Skeletal muscle tissue (tissue), 3 donors: ENCODE measurements at regions not wholly inside any gene's neighbourhood (a gene's known extent, or its start where the extent isn't known, plus 50 kb on each side); places are given as distances from the start of the nearest gene placed in this dataset.

Experiments
- H3K27ac ChIP-seq: one replicate; pipeline ENCODE4 v1.7.0; 2013; ENCODE audit warnings: mild to moderate bottlenecking, low read depth, low read length, inconsistent platforms
- H3K27me3 ChIP-seq, 3 donors: one replicate each; pipeline ENCODE4 v1.7.0; 2013; ENCODE audit warnings: low read length in 3 of 3; ENCODE audit not compliant: control insufficient read depth in 3 of 3, insufficient read depth in 3 of 3
- H3K36me3 ChIP-seq, 3 donors: one replicate each; pipeline ENCODE4 v1.7.0; 2013; ENCODE audit warnings: low read length in 3 of 3; ENCODE audit not compliant: control insufficient read depth in 3 of 3, insufficient read depth in 3 of 3
- H3K4me1 ChIP-seq, 3 donors: one replicate each; pipeline ENCODE4 v1.7.0; 2013; ENCODE audit warnings: low read length in 3 of 3, mild to moderate bottlenecking in 3 of 3; ENCODE audit not compliant: control insufficient read depth in 3 of 3, insufficient read depth in 3 of 3
- H3K4me3 ChIP-seq, 3 donors: one replicate each; pipeline ENCODE4 v1.7.0; 2013; ENCODE audit warnings: low read length in 3 of 3
- H3K9ac ChIP-seq, 3 donors: one replicate each; pipeline ENCODE4 v1.7.0; 2013; ENCODE audit warnings: low read length in 3 of 3, mild to moderate bottlenecking in 3 of 3, moderate library complexity in 2 of 3, low read depth in 1 of 3
- H3K9me3 ChIP-seq, 3 donors: one replicate each; pipeline ENCODE4 v1.7.0; 2013; ENCODE audit warnings: low read length in 3 of 3; ENCODE audit not compliant: control insufficient read depth in 3 of 3
- donor health status: Osteomylitis.

- Histone ChIP-seq H3K4me3 (no peak overlapping the region), H3K9ac (no peak overlapping the region), H3K9me3 (no peaks in the 10 kb centered on the region), H3K27me3 (no peaks in the 10 kb centered on the region), H3K27ac (no peak overlapping the region), H3K36me3 (no peaks in the 10 kb centered on the region), H3K4me1 (no peaks in the 10 kb centered on the region)
Measured at GRCh38 chr4:155565330-155565729, 101.3 kb upstream of the GUCY1A1 start.

DNA sequence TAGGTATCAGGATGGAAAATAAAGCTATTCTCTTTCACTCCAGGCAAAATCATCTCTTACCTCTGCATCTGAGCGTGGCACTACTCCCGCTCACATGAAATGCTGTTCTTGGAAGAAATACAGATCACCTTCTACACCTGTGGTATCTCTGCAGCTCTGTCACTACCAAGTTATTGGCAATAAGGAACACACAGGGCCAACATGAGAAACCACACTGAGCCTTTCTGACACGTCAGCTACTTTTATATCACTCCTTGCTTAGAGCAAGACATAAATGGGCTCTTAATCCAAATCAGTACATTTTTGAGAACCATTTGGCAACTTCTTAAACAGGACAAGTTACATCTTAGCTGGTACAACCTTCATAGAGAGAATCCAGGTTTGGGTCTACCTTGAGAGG, 101.8 kb upstream of the GUCY1A1 start:
- no peaks in the 10 kb centered on the region for H3K9me3 ChIP-seq

DNA sequence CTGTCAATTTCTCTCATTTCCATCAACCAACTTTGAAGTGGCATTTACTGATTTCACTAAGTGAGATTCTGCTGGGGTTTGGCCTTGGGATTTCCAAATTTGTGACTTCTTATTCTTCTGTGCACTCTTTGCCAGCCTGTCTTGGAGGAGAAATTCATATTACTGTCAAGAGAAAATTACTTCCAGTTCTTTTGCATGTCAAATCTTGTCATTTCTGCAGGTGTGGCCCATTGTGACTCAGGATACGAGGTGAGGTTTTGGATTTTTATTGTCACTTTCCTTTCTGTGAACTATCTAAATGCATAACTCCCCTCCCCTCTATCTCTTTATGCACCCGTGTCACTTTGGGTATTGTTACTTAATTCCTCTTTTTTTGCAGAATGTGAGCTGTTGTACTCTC, 102.6 kb upstream of the GUCY1A1 start:
- Histone ChIP-seq H3K9me3 (no peaks in the 10 kb centered on the region), H3K4me3 (no peak overlapping the region)

More for the DNA sequence above, 101.8 kb upstream of the GUCY1A1 start:
- Histone ChIP-seq H3K27me3 (no peaks in the 10 kb centered on the region), H3K36me3 (no peaks in the 10 kb centered on the region), H3K4me3 (no peak overlapping the region), H3K4me1 (no peaks in the 10 kb centered on the region), H3K27ac (no peak overlapping the region), H3K9ac (no peak overlapping the region)

GRCh38 chr4:155559915-155560314, 106.7 kb upstream of the GUCY1A1 start:
- Histone ChIP-seq H3K27me3 (no peaks in the 10 kb centered on the region), H3K36me3 (no peaks in the 10 kb centered on the region), H3K9ac (no peak overlapping the region), H3K4me1 (no peaks in the 10 kb centered on the region), H3K4me3 (no peak overlapping the region), H3K27ac (no peak overlapping the region), H3K9me3 (no peaks in the 10 kb centered on the region)

More for the DNA sequence above, 102.6 kb upstream of the GUCY1A1 start:
- Histone ChIP-seq H3K27ac (no peak overlapping the region), H3K27me3 (no peaks in the 10 kb centered on the region), H3K36me3 (no peaks in the 10 kb centered on the region), H3K4me1 (no peaks in the 10 kb centered on the region), H3K9ac (no peak overlapping the region)

- no peaks in the 10 kb centered on the region for H3K4me1 ChIP-seq
- no peak overlapping the region for H3K4me3 ChIP-seq
- no peak overlapping the region for H3K27ac ChIP-seq
- no peak overlapping the region for H3K9ac ChIP-seq
- H3K9me3 ChIP-seq, result no peaks in the 10 kb centered on the region
- H3K36me3 ChIP-seq, result no peaks in the 10 kb centered on the region
- no peaks in the 10 kb centered on the region for H3K27me3 ChIP-seq
Measured at GRCh38 chr4:155552180-155552579, 114.5 kb upstream of the GUCY1A1 start.

DNA sequence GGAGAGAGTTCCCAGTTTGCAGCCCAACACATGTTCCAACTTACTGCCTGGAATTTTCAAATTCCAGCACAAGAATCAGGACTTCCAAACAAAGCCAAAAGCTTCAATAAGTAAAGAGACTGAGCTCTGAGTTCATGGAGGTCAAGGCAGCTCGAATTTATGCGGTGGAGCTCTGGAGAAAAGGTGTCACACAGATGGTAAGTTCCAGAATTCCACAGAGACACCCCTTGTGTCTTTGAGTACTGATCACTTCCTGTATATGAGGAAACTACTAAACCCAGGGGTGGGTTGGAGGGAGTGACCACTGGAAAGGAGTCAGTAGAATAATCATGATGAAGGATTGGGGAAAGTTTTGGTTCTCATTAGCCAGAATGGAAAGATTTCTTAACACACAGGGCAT, 118.5 kb upstream of the GUCY1A1 start:
- H3K4me3 ChIP-seq, result no peak overlapping the region
- H3K27me3 ChIP-seq, result no peaks in the 10 kb centered on the region
- H3K9me3 ChIP-seq, result no peaks in the 10 kb centered on the region
- H3K9ac ChIP-seq, result no peak overlapping the region
- H3K36me3 ChIP-seq, result no peaks in the 10 kb centered on the region
- peaks cover 0 to 4% (median 2%) of the 10 kb centered on the region in 3 donors for H3K4me1 ChIP-seq
- H3K27ac ChIP-seq, result no peak overlapping the region

DNA sequence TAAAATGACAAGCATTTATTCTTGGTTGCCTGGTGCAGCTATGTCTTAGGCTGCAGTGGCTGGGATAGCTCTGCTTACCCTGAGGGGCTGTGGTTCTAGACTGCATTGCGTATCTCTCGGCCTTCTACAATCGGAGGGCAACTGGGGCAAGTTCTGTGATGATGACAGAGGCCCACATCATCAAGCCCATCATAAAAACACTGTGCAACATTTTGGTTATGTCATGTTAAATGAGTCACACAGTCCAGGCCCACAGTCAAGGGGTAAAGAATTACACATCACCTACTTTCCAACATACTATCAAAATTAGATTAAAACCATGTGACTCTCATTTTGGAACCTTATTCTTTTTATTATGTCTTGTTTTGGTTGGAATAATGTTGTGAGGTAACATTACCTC, 120.2 kb upstream of the GUCY1A1 start:
- no peaks in the 10 kb centered on the region for H3K27me3 ChIP-seq
- H3K4me1 ChIP-seq, result peaks cover 0 to 4% (median 2%) of the 10 kb centered on the region in 3 donors
- H3K9me3 ChIP-seq, result no peaks in the 10 kb centered on the region
- H3K36me3 ChIP-seq, result no peaks in the 10 kb centered on the region
- H3K27ac ChIP-seq, result no peak overlapping the region
- H3K4me3 ChIP-seq, result no peak overlapping the region
- H3K9ac ChIP-seq, result no peak overlapping the region

- Histone ChIP-seq H3K9me3 (no peaks in the 10 kb centered on the region), H3K27ac (no peak overlapping the region), H3K4me1 (peaks cover 0 to 4% (median 2%) of the 10 kb centered on the region in 3 donors), H3K27me3 (no peaks in the 10 kb centered on the region), H3K36me3 (no peaks in the 10 kb centered on the region), H3K9ac (no peak overlapping the region), H3K4me3 (no peak overlapping the region)
Measured at GRCh38 chr4:155545456-155545855, 121.2 kb upstream of the GUCY1A1 start.

DNA sequence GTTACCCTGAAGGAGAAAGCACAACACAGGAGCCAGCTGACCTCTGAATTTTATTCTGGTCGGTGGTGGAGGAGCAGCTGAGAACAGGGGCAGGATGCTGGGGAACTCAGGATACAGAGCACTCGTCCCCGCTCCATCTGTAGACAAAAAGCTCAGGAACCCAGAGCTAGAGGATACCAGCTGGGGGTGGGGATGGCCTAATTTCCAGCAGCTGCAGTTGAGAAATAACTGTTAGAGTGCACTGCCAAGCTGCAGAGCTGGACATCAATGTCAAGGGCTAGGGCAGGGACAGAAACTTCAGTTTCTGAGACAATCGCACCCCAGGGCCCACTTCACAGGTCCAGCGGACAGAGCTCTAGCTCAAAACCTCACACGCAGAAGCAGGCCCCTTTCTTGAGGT, 122.1 kb upstream of the GUCY1A1 start:
- Histone ChIP-seq H3K27ac (no peak overlapping the region), H3K9ac (no peak overlapping the region)

GRCh38 chr4:155543126-155543765, 123.4 kb upstream of the GUCY1A1 start:
- no peaks in the 10 kb centered on the region for H3K9me3 ChIP-seq
- H3K4me3 ChIP-seq, result no peak overlapping the region
- H3K27ac ChIP-seq, result no peak overlapping the region
- no peaks in the 10 kb centered on the region for H3K36me3 ChIP-seq
- no peaks in the 10 kb centered on the region for H3K27me3 ChIP-seq
- H3K9ac ChIP-seq, result no peak overlapping the region
- peaks cover 0 to 4% (median 2%) of the 10 kb centered on the region in 3 donors for H3K4me1 ChIP-seq

More for the DNA sequence above, 122.1 kb upstream of the GUCY1A1 start:
- Histone ChIP-seq H3K4me3 (no peak overlapping the region), H3K4me1 (peaks cover 0 to 4% (median 2%) of the 10 kb centered on the region in 3 donors), H3K9me3 (no peaks in the 10 kb centered on the region), H3K36me3 (no peaks in the 10 kb centered on the region), H3K27me3 (no peaks in the 10 kb centered on the region)
